Ovary (tissue), 3 donors: ENCODE measurements at regions not wholly inside any gene's neighbourhood (a gene's known extent, or its start where the extent isn't known, plus 50 kb on each side); places are given as distances from the start of the nearest gene placed in this dataset.

ENCODE experiments used
- POLR2A ChIP-seq: fragments of 450-650 bp; IDR thresholded peaks from one replicate; pipeline ENCODE4 v1.6.1; 2017; ENCODE audit warnings: antibody characterized with exemption, mild to moderate bottlenecking, moderate library complexity
- TF ChIP-seq, protein P1 (sequence below), 3 donors: fragments of 450-650 bp in 2 of 3; fragments of 200-600 bp in 1 of 3; IDR thresholded peaks; one replicate each; pipeline versions ENCODE4 v1.5.1 to v1.8.0; 2016 to 2022; ENCODE audit warnings: antibody characterized with exemption in 3 of 3, mild to moderate bottlenecking in 1 of 3
- donor health status: DM: no; HTN: no; CAD: no.

DNA sequence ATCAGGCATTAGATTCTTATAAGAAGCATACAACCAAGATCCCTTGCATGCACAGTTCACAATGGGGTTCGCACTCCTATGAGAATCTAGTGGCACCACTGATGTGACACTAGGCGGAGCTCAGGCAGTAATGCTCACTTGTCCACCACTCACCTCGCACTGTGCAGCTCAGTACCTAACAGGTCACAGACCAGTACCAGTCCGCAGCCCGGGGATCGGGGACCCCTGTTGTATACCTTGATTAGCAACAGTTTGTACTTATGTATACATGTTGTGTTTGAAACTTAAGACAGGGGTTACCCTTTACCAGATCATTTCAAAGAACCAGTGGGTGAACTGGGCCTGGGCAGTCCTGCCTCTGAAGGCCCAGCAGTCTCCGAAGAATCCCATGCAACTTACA, 103.7 kb downstream of the PMP22 start:
- TF ChIP-seq, protein P1, sequence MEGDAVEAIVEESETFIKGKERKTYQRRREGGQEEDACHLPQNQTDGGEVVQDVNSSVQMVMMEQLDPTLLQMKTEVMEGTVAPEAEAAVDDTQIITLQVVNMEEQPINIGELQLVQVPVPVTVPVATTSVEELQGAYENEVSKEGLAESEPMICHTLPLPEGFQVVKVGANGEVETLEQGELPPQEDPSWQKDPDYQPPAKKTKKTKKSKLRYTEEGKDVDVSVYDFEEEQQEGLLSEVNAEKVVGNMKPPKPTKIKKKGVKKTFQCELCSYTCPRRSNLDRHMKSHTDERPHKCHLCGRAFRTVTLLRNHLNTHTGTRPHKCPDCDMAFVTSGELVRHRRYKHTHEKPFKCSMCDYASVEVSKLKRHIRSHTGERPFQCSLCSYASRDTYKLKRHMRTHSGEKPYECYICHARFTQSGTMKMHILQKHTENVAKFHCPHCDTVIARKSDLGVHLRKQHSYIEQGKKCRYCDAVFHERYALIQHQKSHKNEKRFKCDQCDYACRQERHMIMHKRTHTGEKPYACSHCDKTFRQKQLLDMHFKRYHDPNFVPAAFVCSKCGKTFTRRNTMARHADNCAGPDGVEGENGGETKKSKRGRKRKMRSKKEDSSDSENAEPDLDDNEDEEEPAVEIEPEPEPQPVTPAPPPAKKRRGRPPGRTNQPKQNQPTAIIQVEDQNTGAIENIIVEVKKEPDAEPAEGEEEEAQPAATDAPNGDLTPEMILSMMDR (IDR thresholded peaks at IDR 0.05), result no peak
- no peak for TF ChIP-seq POLR2A
